HG02798 (cell line): ENCODE measurements at regions not wholly inside any gene's neighbourhood (a gene's known extent, or its start where the extent isn't known, plus 50 kb on each side); places are given as distances from the start of the nearest gene placed in this dataset.

Source experiments
- ATAC-seq: cut with Tn5 transposase; IDR thresholded peaks from one replicate; pipeline ENCODE4 v1.9.1; 2021; ENCODE audit warnings: mild to moderate bottlenecking; ENCODE audit not compliant: unreplicated experiment, poor library complexity

DNA sequence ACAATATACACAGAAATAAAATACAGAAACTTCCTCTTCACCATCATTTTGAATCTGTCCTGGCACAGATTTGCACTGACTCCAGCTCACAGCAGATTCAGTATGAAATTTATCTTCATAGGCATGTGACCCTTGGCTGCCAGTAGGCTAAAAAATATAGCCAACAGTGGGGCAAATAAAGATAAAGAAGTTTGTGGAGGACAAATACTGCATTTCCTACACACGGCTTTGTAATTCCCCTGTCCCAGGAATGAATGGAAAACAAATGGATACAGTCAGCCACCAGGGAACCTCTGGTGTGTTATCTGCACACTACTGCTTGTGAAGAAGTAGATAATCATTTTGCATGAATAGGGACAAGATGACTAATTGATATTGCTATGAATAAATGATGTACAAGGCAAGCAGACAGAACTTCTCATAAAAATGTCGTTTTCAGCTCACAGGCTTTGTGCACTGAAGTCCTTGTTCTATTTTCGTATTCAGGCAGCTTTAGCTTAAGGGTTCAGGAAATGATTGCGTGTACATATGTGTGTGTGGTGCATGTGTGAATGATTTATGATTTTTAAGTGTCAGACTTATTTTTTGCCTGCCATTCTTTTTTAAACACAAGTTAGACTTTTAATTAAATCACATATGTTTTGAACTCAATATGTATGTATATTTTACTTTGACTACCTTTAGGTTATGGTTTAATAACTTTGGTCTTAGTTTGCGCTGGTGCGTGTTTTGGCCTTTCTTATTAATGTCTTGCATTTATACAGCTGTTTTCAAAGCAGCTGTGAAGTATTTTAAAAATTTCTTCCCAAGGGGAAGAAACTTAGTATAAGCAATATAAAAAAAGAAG, 543.8 kb upstream of the JAG1 start:
- no peak for ATAC-seq

DNA sequence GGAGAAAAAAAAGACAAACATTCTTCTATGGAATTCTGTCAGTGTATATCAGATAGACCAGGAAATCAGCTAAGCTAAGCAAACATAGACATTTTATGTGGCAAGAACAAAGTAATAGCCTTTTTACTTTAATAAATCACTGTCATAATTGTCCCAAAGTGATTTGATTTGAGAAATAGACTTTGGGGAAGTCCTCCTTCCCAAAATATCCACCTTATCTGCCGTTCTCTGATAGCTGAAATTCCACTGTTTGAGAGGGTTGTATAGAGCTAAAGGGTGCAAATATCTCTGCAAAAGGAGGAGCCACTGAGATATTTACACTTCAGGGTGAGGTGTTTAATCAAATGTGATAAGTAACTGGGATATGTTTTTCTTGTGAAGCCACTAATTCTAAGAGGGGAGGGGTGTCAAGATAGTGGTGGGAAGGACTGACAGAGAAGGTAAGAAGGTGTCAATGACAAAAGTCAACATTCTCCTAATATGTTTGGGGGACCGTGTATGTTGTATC, 544.4 kb upstream of the JAG1 start:
- no peak for ATAC-seq

DNA sequence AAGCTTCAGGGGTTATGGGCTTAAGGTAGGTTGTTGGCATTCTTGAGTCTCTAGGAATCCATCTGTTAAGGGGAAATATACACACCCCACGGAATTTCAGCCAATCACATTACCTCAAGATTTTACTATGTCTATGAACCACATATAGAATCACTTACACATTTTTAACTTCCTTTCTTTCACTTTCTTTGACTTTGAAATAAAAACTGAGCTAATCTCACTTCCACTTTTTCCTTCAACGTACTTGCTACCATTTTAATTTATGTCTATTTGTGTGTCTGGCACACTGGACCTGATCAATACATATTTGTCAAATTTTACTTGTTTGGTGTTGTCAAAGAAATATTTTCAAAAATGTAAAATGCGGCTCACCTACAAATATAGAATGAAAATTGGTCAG, 545.4 kb upstream of the JAG1 start:
- no peak for ATAC-seq

DNA sequence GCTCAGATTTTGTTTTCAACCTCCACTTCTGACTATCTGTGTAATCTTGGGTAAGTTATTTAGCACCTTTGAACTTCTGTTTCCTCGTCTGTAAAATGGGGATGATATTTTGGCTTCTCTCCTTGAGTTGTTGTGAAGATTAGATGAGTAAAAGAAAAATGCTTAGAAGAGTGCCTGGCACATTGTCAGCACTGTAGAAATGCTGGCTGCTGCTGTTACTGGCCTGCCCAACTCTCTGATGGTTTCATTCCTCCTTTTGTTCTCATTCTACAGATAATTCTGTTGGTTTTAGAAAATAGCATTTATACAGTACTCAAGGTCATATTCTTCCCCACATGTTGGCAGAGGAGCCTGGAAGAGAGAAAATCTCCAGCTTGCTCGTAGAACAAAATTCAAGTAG, 547.2 kb upstream of the JAG1 start:
- ATAC-seq, result peak; percentile 9

DNA sequence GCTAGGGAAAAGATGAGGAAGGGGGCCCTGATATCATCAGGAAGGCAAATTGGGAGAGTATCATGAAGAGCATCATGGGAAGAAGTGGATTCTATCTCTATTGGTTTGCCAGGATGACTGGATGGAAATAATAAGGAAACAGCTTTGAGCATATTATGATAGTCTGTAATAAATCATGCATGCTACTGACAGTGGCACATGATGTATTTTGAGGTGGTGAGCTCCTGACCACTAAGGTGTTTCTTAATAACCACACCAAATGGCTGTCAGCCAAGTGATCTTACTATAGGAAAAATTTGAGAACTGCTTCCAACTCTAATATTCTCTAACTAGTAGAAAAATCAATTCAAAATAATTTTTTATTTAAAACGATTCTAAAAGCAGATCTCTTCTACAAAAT, 548.4 kb upstream of the JAG1 start:
- no peak for ATAC-seq

DNA sequence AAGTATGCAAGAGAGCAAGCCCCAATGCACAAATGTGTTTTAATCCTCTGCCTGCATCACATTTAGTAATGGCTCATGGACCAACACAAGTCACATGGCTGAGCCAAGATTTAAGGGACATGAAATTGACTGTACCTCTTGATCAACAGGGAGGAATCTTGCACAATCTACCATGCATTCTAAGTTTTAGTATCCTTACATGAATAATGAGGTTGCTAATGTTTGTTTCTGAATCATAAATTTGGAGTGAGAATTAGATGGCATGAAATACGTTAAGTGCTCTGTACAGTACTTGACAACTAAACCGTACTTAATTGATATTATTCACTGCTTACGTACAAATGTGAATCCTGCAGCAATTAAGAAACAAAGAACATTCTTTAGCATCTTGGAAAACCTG, 553.8 kb upstream of the JAG1 start:
- ATAC-seq, result no peak

DNA sequence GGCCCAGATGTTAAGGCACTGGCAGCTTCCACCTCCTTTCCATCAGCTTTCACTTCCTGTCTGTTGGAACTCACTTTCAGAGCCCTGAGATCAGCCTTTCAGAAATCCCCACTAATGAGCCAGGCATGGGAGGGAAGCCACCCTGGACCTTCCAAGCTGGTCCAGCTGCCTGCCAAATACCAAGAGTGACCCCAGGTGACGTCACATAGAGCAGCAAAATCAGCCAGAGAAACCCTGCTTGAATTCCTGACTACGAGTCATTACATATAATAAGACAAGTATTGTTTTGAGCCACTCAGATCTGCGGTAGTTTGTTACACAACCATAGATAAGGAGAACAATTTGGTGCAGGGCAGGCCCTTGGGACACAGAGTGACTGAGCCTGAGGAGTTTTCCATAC, 556.0 kb upstream of the JAG1 start:
- no peak for ATAC-seq

DNA sequence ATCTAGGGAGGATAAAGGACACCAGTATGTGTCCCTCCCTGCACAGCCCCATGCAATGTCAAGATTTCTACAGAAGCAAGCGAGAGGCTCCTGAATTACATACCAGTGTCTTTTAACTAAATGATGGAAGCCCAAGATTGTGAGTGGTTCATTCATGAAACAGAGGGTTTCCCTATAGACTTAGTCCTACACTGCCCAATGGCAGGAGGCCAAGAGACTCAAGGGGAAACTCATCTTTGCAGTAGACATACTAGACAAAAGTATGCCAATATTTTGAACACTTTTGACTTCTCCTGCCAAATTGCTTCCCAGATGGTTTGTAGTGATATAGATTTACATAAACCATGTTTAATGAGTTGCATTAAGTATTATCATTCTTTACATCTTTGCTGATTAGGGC, 557.2 kb upstream of the JAG1 start:
- no peak for ATAC-seq

DNA sequence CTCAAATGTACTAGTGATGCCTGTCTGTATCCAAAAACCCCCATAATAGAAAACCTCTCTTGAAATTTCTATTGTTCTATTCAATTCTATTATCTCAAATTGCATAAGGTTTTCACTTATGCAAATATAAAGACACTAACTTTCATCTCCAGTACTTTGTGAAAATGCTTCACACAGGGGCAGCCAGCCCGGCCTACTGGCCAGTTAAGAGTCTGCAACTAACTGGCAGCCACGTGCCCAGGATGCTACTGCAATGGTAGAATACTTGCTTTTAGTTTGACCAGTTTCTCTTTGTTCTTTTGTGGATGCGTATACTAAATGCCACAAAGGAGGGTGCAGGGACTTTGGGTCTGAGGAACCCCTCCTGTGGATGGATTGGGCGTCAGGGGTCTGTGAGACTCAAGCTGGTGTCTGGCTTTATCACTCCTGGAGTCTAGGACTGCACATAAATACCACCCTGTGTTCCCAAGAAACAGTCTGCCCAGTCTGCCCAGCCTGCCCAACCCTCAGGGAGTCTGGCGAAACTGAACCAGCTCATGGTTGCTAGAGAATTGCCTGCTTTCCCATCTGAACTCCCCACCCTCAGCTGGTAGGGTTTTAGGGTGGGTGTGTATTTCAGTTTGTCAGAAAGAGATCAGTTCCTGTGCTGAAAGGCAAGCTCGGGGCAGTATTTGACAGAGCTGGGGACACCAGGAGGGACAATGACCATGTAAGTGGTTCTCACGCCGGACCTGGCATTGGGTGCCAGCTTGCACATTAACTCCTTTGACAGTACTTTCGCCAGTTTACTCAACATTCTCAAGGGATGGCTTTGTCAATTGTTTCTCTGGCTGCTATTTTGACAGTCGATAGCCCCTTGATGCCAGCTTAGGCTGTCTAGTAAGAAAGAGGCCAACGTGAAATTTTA, 558.2 kb upstream of the JAG1 start:
- no peak for ATAC-seq

DNA sequence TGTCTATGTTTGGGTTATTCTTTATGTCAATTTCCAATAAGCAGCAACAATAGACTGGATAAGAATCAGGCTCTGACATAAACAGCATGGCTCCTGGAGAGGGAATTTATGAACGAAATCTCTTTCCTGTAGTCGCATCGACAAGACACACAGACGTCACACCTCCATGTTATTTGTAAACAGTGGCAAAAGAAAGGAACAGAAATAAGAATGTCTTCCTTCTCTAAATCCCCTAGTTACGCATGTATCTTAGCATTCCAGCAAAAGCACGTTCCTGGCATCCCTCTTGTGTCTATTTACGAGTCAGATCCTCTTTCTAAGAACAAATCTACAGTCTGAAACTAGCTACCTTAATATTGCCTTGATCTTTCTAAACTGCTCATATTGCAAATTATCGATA, 559.1 kb upstream of the JAG1 start:
- ATAC-seq, result no peak

DNA sequence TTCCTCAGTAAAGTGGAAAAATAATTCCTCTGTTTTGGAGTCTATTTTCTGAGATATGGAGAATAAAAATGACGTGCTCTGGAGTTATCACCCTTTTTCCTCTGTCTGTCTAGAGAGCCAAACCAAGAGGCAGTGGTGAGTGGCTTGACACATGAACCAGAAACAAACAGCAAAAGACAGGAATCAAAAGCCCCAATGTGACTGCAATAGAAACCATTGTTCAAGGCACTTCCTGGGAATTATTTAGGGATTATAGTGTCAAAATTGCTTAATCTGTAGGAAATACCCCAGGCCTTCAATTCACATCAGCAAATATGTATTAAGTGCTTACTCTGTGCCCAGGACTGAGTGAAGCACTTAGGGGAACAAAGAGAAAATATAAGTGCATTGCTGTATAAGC, 560.4 kb upstream of the JAG1 start:
- ATAC-seq, result no peak

DNA sequence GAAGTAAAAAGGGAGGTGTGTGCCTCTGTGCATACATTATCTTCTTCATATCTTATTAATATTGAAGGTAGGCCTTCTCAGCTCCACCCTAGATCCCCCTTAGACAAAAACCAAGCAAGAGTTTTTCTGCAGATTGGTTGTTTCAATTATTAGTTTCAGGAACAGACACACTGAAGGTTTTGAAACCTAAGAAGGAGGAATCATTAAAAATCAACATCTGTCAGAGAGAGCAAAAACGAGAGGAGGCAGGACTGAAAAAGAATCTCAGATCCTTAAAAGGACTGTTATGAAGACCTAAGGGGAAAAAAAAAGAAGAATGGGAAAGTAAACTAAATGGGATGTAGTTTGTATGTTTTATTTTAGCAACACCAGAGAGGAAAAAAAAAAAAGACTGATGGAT, 560.8 kb upstream of the JAG1 start:
- ATAC-seq, result no peak

DNA sequence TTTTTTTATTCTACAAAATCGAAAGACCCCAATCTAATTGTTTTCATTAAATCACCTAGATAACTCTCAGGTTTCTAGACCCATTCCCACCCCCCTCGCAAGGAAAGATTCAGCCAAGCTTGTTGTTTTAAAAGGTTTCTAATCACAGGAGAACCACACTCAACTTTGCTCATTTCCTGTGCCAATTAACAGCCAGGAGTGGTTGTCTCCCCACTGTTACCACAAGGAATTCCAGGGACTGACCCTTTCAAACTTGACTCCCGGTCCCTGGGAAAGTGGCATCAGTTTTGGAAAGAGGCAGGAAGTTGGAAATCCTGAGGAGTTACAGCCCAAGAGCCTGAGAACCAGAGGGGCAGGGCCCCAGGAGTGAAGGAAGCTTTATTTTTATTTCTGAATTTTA, 561.3 kb upstream of the JAG1 start:
- ATAC-seq, result no peak

DNA sequence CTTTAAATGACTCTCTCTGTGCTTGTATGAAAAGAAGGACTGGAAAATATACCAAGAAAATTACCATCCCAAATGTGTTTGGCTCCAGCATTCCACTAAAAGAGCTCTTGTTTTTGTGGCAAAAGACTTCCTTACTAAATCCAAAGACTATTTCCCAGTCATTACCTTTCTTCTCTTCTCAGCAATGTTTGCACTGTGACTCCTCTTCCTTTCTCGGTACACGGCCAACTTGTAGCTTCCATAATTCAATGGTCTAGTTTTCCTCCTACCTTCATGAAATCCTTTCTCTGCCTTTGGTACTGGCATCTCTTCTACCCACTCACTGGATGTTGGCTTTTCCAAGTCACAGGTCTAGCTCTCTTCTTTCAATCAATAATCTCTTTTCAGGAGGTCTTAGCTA, 568.5 kb upstream of the JAG1 start:
- ATAC-seq, result no peak

DNA sequence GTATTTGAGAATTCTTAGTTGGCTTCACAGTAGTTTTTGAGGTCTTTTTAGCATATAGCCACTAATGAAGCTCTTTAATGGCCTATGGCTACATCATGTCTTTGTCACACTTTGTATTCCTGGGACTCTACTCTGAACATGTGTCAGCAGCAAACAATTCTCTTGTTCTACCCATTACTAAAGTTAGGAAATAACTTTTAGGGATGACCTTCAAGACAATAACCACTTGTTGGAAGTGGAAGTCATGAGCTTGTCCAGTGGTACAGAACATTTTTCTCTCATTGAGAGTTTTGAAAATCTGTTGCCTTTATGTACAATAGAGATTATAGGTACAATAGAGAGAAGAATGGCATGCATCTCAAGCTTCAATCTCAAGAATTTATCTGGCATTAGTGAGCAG, 571.6 kb upstream of the JAG1 start:
- no peak for ATAC-seq

DNA sequence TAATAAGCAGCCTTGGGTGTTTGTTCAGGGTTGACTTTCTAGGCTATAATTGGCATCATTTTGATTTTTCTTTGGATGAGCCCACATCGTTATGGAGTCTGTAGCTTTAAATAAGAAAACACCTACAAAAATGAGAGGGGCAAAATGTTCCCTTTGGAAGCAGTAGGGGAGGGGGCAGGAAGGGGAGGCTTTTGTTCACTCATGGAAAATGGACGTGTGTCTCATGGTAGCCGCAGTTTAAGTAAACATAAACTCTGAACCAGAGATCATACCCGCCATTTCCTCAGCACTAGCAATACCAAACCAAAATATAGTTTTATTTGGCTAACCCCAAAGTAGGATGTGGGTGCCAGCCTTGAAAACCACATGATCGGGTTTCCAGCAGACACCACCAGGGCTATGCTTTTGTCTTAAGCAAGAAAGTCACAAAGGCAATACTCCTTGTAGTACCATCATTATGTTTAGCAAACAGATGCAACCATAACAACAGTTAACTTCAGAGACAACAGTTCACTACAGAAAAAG, 572.5 kb upstream of the JAG1 start:
- no peak for ATAC-seq

DNA sequence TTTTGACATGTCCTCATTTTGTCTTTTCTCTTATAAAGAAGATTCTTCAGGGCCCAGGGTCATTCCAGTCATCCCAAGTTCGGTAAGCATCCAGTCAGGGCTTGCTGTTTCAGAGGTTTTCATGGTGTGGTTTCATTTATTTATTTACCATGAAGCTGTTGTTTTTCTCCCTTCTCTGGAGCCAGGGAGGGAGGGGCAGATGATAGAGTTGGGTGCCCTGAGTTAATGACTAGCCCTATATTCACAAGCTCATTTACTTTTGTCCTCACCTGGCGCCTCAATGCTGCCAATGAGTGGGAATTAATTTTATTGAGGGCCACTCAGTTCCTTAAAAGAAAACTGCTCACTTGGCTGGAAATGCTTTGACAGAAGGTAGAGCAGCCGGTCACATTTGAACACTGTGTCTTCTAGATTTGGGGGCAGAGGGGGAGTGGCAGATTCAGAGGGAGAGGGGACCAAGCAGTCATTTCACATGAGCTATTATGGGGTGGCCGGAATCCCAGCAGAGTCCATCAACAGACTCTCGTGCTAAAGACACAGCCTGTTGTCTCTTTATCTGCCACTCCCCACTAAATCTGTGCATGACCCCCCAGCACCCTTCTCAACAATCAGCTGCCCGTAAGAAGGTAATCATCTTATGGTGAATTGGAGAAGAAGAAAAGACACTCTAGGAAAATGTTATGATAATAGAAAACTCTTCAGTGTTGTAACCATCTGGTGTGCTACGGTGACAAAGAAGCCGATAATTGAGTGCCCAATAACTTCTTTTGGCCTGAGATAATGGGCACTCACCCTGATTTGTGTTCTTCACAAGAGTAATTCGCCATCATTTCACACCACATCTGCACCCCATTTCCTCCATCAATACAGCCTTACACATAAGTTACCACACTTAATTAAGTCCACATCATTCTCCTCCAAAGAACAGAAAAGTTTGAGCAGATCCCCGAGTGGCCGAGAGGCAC, 573.5 kb upstream of the JAG1 start:
- no peak for ATAC-seq

DNA sequence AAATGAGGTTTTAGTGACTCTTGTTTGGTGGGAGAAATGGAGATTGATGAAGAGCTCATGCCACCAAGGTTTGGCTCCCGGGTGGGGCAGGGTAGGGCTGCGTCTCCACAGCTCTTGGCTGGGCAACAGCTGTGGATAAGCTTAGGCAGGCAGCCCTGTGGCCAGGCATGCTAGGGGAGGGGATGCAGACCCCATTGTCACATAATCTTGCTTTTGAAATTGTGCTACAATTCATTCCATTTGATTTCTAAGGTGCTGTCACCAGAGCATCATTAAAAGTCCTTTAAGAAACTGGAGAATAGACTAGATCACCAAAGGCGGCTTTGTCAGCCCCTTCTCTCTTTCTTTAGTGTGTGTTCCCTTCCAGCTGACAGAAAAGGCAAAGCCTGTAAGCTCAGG, 574.2 kb upstream of the JAG1 start:
- no peak for ATAC-seq

DNA sequence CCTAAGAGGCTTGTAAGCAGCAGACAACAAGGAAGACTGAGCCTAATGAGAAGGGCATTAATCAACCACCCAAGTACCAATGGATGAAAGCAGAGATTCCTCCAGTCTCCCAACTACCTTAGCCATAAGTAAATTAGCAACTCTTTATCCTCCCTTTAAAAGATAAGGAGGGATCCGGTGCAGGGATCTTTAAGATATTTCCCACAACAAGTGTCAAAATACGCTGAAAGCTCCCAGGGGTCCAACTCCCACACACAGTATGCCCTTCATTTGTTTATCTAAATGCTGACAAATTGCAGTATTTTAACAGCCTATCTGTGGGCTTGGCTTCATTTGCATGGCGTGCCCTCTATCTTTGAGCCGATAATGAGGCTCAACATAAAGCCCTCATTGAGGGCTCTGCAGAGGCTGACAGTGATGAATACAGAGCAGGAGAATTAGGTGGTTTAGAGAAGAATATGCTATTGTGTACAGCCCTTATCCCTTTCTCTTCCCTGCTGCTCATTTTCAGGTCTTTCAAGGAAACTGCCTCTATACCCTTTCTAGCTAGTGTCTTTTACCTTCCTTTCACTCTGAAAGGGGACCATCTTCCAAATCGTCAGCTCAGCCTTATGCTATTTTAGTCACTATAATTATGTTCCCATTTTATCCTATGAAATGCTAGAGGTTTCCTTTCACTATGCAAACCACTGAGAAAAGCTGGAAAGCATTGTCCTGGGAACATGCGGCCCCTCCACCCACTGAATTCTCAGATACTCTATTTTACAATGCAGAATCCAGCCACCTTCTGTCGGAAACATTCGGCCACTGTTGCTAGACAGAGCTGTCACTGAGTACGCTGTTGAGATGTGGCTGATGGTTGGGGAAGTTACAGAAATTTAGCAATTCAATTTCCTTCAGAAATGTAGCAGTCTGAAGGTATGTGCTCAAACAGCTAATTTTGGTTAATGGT, 575.2 kb upstream of the JAG1 start:
- ATAC-seq, result no peak
